Gastroesophageal sphincter (tissue), 3 donors: ENCODE measurements at regions not wholly inside any gene's neighbourhood (a gene's known extent, or its start where the extent isn't known, plus 50 kb on each side); places are given as distances from the start of the nearest gene placed in this dataset.

ENCODE experiments used
- CTCF ChIP-seq, 4 experiments: fragments of 200-600 bp in 2 of 4; fragments of 450-650 bp in 2 of 4; sonication (generic) in 1 of 4; IDR thresholded peaks; one replicate each; pipeline ENCODE4 v1.5.1; 2017 to 2019; ENCODE audit warnings: antibody characterized with exemption in 4 of 4, mild to moderate bottlenecking in 2 of 4, moderate library complexity in 2 of 4
- EP300 ChIP-seq: sonication (generic); formaldehyde crosslinking; IDR thresholded peaks from one replicate; pipeline ENCODE4 v1.6.1; 2017; ENCODE audit warnings: antibody characterized with exemption, mild to moderate bottlenecking
- POLR2AphosphoS5 ChIP-seq: sonication (generic); formaldehyde crosslinking; IDR thresholded peaks from one replicate; pipeline ENCODE4 v1.6.1; 2017; ENCODE audit warnings: antibody characterized with exemption

GRCh38 chr16:64180136-64180900 lies 941.5 kb downstream of the CDH11 start:
- TF ChIP-seq CTCF (IDR thresholded peaks at IDR 0.05), result no peak
- no peak for TF ChIP-seq POLR2AphosphoS5
- TF ChIP-seq EP300, result no peak
